ENCODE measurements at regions not wholly inside any gene's neighbourhood (a gene's known extent, or its start where the extent isn't known, plus 50 kb on each side); places are given as distances from the start of the nearest gene placed in this dataset.

GRCh38 chr1:8082945-8083344, 56.8 kb upstream of the ERRFI1 start (continued):
- TF ChIP-seq GLIS3 (CRISPR knock-in tag; IDR thresholded peaks at IDR 0.05) (no peak), ZFP3 (CRISPR knock-in tag; IDR thresholded peaks at IDR 0.05) (no peak)
- TF ChIP-seq, protein P1, sequence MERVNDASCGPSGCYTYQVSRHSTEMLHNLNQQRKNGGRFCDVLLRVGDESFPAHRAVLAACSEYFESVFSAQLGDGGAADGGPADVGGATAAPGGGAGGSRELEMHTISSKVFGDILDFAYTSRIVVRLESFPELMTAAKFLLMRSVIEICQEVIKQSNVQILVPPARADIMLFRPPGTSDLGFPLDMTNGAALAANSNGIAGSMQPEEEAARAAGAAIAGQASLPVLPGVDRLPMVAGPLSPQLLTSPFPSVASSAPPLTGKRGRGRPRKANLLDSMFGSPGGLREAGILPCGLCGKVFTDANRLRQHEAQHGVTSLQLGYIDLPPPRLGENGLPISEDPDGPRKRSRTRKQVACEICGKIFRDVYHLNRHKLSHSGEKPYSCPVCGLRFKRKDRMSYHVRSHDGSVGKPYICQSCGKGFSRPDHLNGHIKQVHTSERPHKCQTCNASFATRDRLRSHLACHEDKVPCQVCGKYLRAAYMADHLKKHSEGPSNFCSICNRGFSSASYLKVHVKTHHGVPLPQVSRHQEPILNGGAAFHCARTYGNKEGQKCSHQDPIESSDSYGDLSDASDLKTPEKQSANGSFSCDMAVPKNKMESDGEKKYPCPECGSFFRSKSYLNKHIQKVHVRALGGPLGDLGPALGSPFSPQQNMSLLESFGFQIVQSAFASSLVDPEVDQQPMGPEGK (CRISPR knock-in tag; IDR thresholded peaks at IDR 0.05; ENCODE audit: borderline replicate concordance) = no peak

DNA sequence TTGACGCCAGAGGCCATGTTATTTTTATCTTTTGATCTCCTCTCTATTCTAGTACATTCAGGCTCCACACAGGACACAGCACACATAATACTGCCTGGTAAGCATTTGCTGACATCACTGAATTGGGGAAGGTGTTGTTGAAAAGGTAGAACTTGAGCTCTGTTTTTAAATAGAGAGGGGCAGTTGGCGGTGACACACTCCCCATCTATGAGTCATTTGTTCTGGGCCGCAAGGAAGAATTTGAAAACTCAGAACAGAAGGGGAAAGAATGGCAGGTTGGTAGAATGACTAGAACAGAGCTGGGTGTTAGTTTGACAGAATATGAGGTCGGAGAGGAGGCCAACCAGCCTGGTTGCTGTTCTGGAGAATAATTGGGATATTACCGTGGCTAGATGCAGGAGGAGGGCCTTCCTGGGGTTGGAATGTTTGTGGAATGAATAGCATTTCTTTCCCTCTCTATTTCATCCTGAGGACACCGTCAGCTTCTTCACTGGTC, 52.1 kb upstream of the ERRFI1 start:
- ATAC-seq = peak; percentile 84
- TF ChIP-seq ISL1 (CRISPR knock-in tag; IDR thresholded peaks at IDR 0.05) (no peak), CSDC2 (CRISPR knock-in tag; IDR thresholded peaks at IDR 0.05) (no peak), SNAI2 (CRISPR knock-in tag; IDR thresholded peaks at IDR 0.05) (no peak), ARNTL (CRISPR knock-in tag; IDR thresholded peaks at IDR 0.05; ENCODE audit: borderline replicate concordance, low read depth) (no peak), ESRRG (CRISPR knock-in tag; IDR thresholded peaks at IDR 0.05) (no peak), TOX (CRISPR knock-in tag; IDR thresholded peaks at IDR 0.05; ENCODE audit: borderline replicate concordance) (no peak), ZNF8 (CRISPR knock-in tag; IDR thresholded peaks at IDR 0.05) (no peak), GLIS3 (CRISPR knock-in tag; IDR thresholded peaks at IDR 0.05) (no peak), ZFP30 (CRISPR knock-in tag; IDR thresholded peaks at IDR 0.05) (no peak), BACH2 (CRISPR knock-in tag; IDR thresholded peaks at IDR 0.05; ENCODE audit: borderline replicate concordance) (no peak), OSR1 (CRISPR knock-in tag; IDR thresholded peaks at IDR 0.05) (no peak), ZC3H10 (CRISPR knock-in tag; IDR thresholded peaks at IDR 0.05) (no peak), RARB (CRISPR knock-in tag; IDR thresholded peaks at IDR 0.05) (no peak), ZNF565 (CRISPR knock-in tag; conservative IDR thresholded peaks at IDR 0.05; ENCODE audit: low read depth) (no peak), PPARA (CRISPR knock-in tag; IDR thresholded peaks at IDR 0.05; ENCODE audit: borderline replicate concordance) (no peak), ZFP3 (CRISPR knock-in tag; IDR thresholded peaks at IDR 0.05) (no peak)
- TF ChIP-seq, protein P2, sequence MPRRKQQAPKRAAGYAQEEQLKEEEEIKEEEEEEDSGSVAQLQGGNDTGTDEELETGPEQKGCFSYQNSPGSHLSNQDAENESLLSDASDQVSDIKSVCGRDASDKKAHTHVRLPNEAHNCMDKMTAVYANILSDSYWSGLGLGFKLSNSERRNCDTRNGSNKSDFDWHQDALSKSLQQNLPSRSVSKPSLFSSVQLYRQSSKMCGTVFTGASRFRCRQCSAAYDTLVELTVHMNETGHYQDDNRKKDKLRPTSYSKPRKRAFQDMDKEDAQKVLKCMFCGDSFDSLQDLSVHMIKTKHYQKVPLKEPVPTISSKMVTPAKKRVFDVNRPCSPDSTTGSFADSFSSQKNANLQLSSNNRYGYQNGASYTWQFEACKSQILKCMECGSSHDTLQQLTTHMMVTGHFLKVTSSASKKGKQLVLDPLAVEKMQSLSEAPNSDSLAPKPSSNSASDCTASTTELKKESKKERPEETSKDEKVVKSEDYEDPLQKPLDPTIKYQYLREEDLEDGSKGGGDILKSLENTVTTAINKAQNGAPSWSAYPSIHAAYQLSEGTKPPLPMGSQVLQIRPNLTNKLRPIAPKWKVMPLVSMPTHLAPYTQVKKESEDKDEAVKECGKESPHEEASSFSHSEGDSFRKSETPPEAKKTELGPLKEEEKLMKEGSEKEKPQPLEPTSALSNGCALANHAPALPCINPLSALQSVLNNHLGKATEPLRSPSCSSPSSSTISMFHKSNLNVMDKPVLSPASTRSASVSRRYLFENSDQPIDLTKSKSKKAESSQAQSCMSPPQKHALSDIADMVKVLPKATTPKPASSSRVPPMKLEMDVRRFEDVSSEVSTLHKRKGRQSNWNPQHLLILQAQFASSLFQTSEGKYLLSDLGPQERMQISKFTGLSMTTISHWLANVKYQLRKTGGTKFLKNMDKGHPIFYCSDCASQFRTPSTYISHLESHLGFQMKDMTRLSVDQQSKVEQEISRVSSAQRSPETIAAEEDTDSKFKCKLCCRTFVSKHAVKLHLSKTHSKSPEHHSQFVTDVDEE (CRISPR knock-in tag; IDR thresholded peaks at IDR 0.05) = no peak
- TF ChIP-seq, protein P3, sequence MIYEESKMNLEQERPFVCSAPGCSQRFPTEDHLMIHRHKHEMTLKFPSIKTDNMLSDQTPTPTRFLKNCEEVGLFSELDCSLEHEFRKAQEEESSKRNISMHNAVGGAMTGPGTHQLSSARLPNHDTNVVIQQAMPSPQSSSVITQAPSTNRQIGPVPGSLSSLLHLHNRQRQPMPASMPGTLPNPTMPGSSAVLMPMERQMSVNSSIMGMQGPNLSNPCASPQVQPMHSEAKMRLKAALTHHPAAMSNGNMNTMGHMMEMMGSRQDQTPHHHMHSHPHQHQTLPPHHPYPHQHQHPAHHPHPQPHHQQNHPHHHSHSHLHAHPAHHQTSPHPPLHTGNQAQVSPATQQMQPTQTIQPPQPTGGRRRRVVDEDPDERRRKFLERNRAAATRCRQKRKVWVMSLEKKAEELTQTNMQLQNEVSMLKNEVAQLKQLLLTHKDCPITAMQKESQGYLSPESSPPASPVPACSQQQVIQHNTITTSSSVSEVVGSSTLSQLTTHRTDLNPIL (CRISPR knock-in tag; IDR thresholded peaks at IDR 0.05; ENCODE audit: low read depth) = no peak
- TF ChIP-seq, protein P4, sequence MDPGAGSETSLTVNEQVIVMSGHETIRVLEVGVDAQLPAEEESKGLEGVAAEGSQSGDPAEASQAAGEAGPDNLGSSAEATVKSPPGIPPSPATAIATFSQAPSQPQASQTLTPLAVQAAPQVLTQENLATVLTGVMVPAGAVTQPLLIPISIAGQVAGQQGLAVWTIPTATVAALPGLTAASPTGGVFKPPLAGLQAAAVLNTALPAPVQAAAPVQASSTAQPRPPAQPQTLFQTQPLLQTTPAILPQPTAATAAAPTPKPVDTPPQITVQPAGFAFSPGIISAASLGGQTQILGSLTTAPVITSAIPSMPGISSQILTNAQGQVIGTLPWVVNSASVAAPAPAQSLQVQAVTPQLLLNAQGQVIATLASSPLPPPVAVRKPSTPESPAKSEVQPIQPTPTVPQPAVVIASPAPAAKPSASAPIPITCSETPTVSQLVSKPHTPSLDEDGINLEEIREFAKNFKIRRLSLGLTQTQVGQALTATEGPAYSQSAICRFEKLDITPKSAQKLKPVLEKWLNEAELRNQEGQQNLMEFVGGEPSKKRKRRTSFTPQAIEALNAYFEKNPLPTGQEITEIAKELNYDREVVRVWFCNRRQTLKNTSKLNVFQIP (CRISPR knock-in tag; IDR thresholded peaks at IDR 0.05; ENCODE audit: borderline replicate concordance, low read depth) = no peak
- TF ChIP-seq, protein P5, sequence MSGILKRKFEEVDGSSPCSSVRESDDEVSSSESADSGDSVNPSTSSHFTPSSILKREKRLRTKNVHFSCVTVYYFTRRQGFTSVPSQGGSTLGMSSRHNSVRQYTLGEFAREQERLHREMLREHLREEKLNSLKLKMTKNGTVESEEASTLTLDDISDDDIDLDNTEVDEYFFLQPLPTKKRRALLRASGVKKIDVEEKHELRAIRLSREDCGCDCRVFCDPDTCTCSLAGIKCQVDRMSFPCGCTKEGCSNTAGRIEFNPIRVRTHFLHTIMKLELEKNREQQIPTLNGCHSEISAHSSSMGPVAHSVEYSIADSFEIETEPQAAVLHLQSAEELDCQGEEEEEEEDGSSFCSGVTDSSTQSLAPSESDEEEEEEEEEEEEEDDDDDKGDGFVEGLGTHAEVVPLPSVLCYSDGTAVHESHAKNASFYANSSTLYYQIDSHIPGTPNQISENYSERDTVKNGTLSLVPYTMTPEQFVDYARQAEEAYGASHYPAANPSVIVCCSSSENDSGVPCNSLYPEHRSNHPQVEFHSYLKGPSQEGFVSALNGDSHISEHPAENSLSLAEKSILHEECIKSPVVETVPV (CRISPR knock-in tag; IDR thresholded peaks at IDR 0.05) = no peak

DNA sequence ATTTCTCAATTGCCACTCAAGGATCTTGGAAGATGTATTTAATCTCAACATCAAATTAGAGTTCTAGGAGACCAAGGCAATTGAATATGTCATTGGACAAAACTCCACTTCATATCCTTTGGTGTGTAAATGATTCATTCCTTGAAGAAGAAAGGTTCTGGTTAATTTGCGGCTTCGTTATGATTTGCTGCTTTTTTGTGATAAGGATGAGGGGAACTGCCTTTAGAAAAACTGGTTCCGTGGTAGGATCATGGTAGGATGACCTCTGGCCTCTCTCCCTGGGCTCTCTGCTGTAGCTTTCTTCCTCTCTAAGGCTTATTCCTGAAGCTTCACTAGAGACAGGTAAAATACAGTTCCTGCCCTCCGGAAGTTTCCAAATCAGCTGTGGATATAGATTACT, 51.5 kb upstream of the ERRFI1 start:
- no peak for ATAC-seq
- TF ChIP-seq ZFP30 (CRISPR knock-in tag; IDR thresholded peaks at IDR 0.05) (no peak), ZNF70 (CRISPR knock-in tag; IDR thresholded peaks at IDR 0.05) (no peak), GLIS3 (CRISPR knock-in tag; IDR thresholded peaks at IDR 0.05) (no peak), ZC3H10 (CRISPR knock-in tag; IDR thresholded peaks at IDR 0.05) (no peak), SNAI2 (CRISPR knock-in tag; IDR thresholded peaks at IDR 0.05) (no peak), ISL1 (CRISPR knock-in tag; IDR thresholded peaks at IDR 0.05) (no peak), BACH2 (CRISPR knock-in tag; IDR thresholded peaks at IDR 0.05; ENCODE audit: borderline replicate concordance) (no peak), ZFP3 (CRISPR knock-in tag; IDR thresholded peaks at IDR 0.05) (no peak), ARNTL (CRISPR knock-in tag; IDR thresholded peaks at IDR 0.05; ENCODE audit: borderline replicate concordance, low read depth) (no peak), TOX (CRISPR knock-in tag; IDR thresholded peaks at IDR 0.05; ENCODE audit: borderline replicate concordance) (no peak), ZNF565 (CRISPR knock-in tag; conservative IDR thresholded peaks at IDR 0.05; ENCODE audit: low read depth) (no peak)
- TF ChIP-seq, protein P5 (CRISPR knock-in tag; IDR thresholded peaks at IDR 0.05) = no peak
- TF ChIP-seq, protein P3 (CRISPR knock-in tag; IDR thresholded peaks at IDR 0.05; ENCODE audit: low read depth) = no peak
- TF ChIP-seq, protein P1 (CRISPR knock-in tag; IDR thresholded peaks at IDR 0.05; ENCODE audit: borderline replicate concordance) = no peak

Data from SK-N-SH treated with all-trans-retinoic acid at 6 μM for 48 hours (cell line).